ENCODE measurements at regions not wholly inside any gene's neighbourhood (a gene's known extent, or its start where the extent isn't known, plus 50 kb on each side); places are given as distances from the start of the nearest gene placed in this dataset.

DNA sequence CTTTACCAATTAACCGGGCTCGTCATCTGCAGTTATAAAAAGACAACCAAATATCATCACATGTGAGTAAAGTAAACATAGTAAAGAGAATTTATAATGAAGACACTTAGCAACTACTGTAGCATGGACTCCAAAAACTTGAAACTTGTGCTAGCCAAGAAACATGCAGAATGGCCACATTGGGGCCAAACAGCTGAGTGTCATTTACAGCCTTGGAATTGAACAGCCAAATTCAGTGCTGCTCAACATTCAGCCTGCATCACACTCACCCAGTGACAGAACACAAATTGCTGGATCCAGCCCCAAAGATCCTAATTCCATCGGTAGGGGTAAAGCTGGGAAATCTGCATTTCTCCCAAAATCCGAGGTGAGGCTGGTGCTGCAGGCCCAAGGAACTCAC is 224.8 kb upstream of the GYPC start:
- Histone ChIP-seq H3K27ac (ENCODE audit: low read depth, low read length) (no peak overlapping the region), H3K9me3 (ENCODE audit: control insufficient read depth, low read length) (no peaks in the 10 kb centered on the region), H3K4me1 (ENCODE audit: control insufficient read depth, insufficient read depth, low read length) (no peaks in the 10 kb centered on the region), H3K27me3 (ENCODE audit: control insufficient read depth, insufficient read depth, low read length, poor library complexity, severe bottlenecking) (no peaks in the 10 kb centered on the region), H3K36me3 (ENCODE audit: control insufficient read depth, insufficient read depth, low read length) (no peaks in the 10 kb centered on the region), H3K9ac (ENCODE audit: extremely low read depth, low read length, poor library complexity, severe bottlenecking) (no peak overlapping the region), H3K4me3 (ENCODE audit: low read length) (no peak overlapping the region)
- no peak overlapping the region for H3K27ac Mint-ChIP-seq
- no peaks in the 10 kb centered on the region for H3K27me3 Mint-ChIP-seq (ENCODE audit: insufficient read depth)
- DNase-seq = no peak
- TF ChIP-seq CTCF (conservative IDR thresholded peaks at IDR 0.05) = no peak
- H3K9me3 Mint-ChIP-seq = no peaks in the 10 kb centered on the region
- no peak overlapping the region for H3K4me3 Mint-ChIP-seq
- no peaks in the 10 kb centered on the region for H3K36me3 Mint-ChIP-seq (ENCODE audit: low read depth)
- peaks cover 2% of the 10 kb centered on the region for H3K4me1 Mint-ChIP-seq
- 93 to 95% methylated on average over 2 to 4 of the region's 4 CpGs for WGBS, 2 experiments (ENCODE audit: insufficient coverage in 1 of 2, insufficient read length in 1 of 2)

DNA sequence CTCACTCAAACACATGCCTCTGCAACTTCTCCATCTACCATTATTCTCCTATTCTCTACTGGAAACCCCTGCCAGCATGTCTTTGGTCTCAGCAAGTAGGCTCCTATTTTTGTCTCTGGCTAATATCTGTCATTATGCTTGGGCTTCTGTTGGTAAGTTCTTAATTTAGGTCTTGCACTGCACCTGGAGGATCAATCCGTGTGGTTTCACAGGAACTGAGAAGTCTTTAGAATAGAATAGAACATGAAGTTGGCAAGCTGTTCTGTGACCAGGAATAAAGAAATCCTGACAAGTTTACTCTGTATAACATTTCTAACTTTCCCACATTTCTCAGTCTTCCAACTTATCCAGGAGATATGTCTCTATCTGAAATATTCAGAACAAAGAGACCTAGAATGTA is 219.5 kb upstream of the GYPC start:
- no peak for TF ChIP-seq CTCF (conservative IDR thresholded peaks at IDR 0.05)
- H3K4me1 Mint-ChIP-seq = peaks cover 2% of the 10 kb centered on the region
- H3K9me3 ChIP-seq (ENCODE audit: control insufficient read depth, low read length) = no peaks in the 10 kb centered on the region
- WGBS, 2 experiments (ENCODE audit: insufficient coverage in 1 of 2, insufficient read length in 1 of 2) = 87 to 100% methylated on average over 1 of the region's 1 CpG
- no peaks in the 10 kb centered on the region for H3K36me3 Mint-ChIP-seq (ENCODE audit: low read depth)
- H3K27ac Mint-ChIP-seq = no peak overlapping the region
- no peaks in the 10 kb centered on the region for H3K36me3 ChIP-seq (ENCODE audit: control insufficient read depth, insufficient read depth, low read length)
- DNase-seq = no peak
- H3K27me3 Mint-ChIP-seq (ENCODE audit: insufficient read depth) = no peaks in the 10 kb centered on the region
- H3K27me3 ChIP-seq (ENCODE audit: control insufficient read depth, insufficient read depth, low read length, poor library complexity, severe bottlenecking) = no peaks in the 10 kb centered on the region
- H3K9ac ChIP-seq (ENCODE audit: extremely low read depth, low read length, poor library complexity, severe bottlenecking) = no peak overlapping the region
- no peak overlapping the region for H3K4me3 Mint-ChIP-seq
- no peaks in the 10 kb centered on the region for H3K4me1 ChIP-seq (ENCODE audit: control insufficient read depth, insufficient read depth, low read length)
- H3K4me3 ChIP-seq (ENCODE audit: low read length) = no peak overlapping the region
- H3K27ac ChIP-seq (ENCODE audit: low read depth, low read length) = no peak overlapping the region
- no peaks in the 10 kb centered on the region for H3K9me3 Mint-ChIP-seq

DNA sequence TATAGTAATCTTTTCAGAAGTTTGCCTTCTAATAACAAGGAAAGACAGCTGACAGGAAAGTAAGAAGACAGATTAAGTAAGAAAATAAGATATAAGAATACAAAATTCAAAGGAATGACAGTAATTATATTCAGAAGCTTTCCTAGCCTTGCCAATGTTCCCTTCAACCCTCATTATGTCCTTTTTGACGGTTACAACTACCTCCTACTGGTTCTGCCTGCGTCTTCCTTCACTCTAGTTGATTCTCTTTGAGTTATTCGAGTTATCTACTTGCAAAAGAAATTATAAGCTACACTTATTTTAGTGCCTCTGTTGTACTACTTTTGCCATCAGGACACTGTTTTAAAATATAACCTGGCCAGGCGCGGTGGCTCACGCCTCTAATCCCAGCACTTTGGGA is 218.9 kb upstream of the GYPC start:
- H3K9ac ChIP-seq (ENCODE audit: extremely low read depth, low read length, poor library complexity, severe bottlenecking) = no peak overlapping the region
- Mint-ChIP-seq H3K4me3 (no peak overlapping the region), H3K27ac (no peak overlapping the region), H3K9me3 (no peaks in the 10 kb centered on the region), H3K27me3 (ENCODE audit: insufficient read depth) (no peaks in the 10 kb centered on the region), H3K4me1 (peaks cover 2% of the 10 kb centered on the region), H3K36me3 (ENCODE audit: low read depth) (no peaks in the 10 kb centered on the region)
- H3K4me3 ChIP-seq (ENCODE audit: low read length) = no peak overlapping the region
- no peak for DNase-seq
- no peak overlapping the region for H3K27ac ChIP-seq (ENCODE audit: low read depth, low read length)
- 91 to 94% methylated on average over 4 to 6 of the region's 6 CpGs for WGBS, 2 experiments (ENCODE audit: insufficient coverage in 1 of 2, insufficient read length in 1 of 2)
- H3K9me3 ChIP-seq (ENCODE audit: control insufficient read depth, low read length) = no peaks in the 10 kb centered on the region
- no peak for TF ChIP-seq CTCF (conservative IDR thresholded peaks at IDR 0.05)
- H3K36me3 ChIP-seq (ENCODE audit: control insufficient read depth, insufficient read depth, low read length) = no peaks in the 10 kb centered on the region
- no peaks in the 10 kb centered on the region for H3K4me1 ChIP-seq (ENCODE audit: control insufficient read depth, insufficient read depth, low read length)
- H3K27me3 ChIP-seq (ENCODE audit: control insufficient read depth, insufficient read depth, low read length, poor library complexity, severe bottlenecking) = no peaks in the 10 kb centered on the region
